Gastroesophageal sphincter (tissue), 3 donors: ENCODE measurements at regions not wholly inside any gene's neighbourhood (a gene's known extent, or its start where the extent isn't known, plus 50 kb on each side); places are given as distances from the start of the nearest gene placed in this dataset.

Source experiments
- POLR2A ChIP-seq, 2 donors: fragments of 450-650 bp; IDR thresholded peaks; one replicate each; pipeline ENCODE4 v1.6.1; 2017; ENCODE audit warnings: antibody characterized with exemption in 2 of 2, mild to moderate bottlenecking in 2 of 2, moderate library complexity in 1 of 2
- POLR2AphosphoS5 ChIP-seq: sonication (generic); formaldehyde crosslinking; IDR thresholded peaks from one replicate; pipeline ENCODE4 v1.6.1; 2017; ENCODE audit warnings: antibody characterized with exemption
- TF ChIP-seq, protein P1 (sequence below), 4 experiments: fragments of 200-600 bp in 2 of 4; fragments of 450-650 bp in 2 of 4; sonication (generic) in 1 of 4; IDR thresholded peaks; one replicate each; pipeline ENCODE4 v1.5.1; 2017 to 2019; ENCODE audit warnings: antibody characterized with exemption in 4 of 4, mild to moderate bottlenecking in 2 of 4, moderate library complexity in 2 of 4

DNA sequence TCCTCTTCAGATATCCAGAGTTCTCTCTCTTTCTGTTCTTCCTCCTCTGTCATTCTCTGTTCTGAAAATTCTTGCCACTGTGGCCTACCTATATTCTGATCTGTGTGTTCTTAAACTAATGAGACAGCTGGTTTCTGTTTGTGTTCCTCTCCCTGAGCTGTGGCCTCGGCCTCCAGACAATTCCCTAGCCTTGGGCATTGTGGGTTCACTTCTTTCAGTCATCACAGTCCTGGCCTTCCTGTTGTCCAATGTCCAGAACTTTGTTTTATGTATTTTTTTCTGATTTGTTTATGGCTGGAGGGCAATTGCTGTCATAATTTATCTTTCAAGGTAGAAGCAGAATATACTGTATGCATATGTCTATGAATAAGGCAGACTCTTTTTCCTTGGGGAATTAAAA, 173.2 kb upstream of the MTPN start:
- TF ChIP-seq, protein P1, sequence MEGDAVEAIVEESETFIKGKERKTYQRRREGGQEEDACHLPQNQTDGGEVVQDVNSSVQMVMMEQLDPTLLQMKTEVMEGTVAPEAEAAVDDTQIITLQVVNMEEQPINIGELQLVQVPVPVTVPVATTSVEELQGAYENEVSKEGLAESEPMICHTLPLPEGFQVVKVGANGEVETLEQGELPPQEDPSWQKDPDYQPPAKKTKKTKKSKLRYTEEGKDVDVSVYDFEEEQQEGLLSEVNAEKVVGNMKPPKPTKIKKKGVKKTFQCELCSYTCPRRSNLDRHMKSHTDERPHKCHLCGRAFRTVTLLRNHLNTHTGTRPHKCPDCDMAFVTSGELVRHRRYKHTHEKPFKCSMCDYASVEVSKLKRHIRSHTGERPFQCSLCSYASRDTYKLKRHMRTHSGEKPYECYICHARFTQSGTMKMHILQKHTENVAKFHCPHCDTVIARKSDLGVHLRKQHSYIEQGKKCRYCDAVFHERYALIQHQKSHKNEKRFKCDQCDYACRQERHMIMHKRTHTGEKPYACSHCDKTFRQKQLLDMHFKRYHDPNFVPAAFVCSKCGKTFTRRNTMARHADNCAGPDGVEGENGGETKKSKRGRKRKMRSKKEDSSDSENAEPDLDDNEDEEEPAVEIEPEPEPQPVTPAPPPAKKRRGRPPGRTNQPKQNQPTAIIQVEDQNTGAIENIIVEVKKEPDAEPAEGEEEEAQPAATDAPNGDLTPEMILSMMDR (IDR thresholded peaks at IDR 0.05), result no peak
- TF ChIP-seq POLR2AphosphoS5 (no peak), POLR2A (IDR thresholded peaks at IDR 0.05) (no peak)
